ENCODE measurements at regions not wholly inside any gene's neighbourhood (a gene's known extent, or its start where the extent isn't known, plus 50 kb on each side); places are given as distances from the start of the nearest gene placed in this dataset.
"Not testable (repeated sequence)": the region's sequence is repeated elsewhere in the genome, so short reads cannot be mapped to it uniquely, and the experiment has no call there.

- DNase-seq (no peak), ATAC-seq (no peak)
- Histone ChIP-seq H3K36me3 (no peaks in the 10 kb centered on the region), H3K4me1 (no peaks in the 10 kb centered on the region), H3K27ac (no peak overlapping the region), H3K4me3 (no peak overlapping the region), H3K27me3 (no peaks in the 10 kb centered on the region), H3K9me3 (no peaks in the 10 kb centered on the region)
- TF ChIP-seq, protein P1, sequence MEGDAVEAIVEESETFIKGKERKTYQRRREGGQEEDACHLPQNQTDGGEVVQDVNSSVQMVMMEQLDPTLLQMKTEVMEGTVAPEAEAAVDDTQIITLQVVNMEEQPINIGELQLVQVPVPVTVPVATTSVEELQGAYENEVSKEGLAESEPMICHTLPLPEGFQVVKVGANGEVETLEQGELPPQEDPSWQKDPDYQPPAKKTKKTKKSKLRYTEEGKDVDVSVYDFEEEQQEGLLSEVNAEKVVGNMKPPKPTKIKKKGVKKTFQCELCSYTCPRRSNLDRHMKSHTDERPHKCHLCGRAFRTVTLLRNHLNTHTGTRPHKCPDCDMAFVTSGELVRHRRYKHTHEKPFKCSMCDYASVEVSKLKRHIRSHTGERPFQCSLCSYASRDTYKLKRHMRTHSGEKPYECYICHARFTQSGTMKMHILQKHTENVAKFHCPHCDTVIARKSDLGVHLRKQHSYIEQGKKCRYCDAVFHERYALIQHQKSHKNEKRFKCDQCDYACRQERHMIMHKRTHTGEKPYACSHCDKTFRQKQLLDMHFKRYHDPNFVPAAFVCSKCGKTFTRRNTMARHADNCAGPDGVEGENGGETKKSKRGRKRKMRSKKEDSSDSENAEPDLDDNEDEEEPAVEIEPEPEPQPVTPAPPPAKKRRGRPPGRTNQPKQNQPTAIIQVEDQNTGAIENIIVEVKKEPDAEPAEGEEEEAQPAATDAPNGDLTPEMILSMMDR (IDR thresholded peaks at IDR 0.05): no peak
- intact Hi-C loops (cut with DNase I): no loop called here
Measured at GRCh38 chr3:20524328-20524727, 338.3 kb upstream of the SGO1 start.

DNA sequence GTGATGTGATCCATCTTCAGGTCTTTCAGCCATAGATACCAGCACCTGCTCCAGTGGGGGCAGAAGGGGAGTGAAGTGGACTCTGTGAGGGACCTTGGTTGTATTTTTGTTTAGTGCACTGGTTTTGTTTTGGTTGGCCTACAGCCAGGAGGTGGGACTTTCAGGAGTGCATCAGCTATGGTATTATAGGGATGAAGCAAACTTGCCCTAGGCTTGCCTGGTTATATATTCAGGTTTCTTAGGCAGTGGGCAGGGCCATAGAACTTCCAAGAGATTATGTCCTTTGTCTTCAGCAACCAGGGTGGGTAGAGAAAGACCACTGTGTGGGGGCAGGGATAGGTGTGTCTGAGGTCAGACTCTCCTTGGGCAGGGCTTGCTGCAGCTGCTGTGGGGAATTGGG is 337.3 kb upstream of the SGO1 start:
- intact Hi-C loops (cut with DNase I): no loop called here
- Histone ChIP-seq H3K4me1 (no peaks in the 10 kb centered on the region), H3K27me3 (no peaks in the 10 kb centered on the region), H3K36me3 (no peaks in the 10 kb centered on the region), H3K9me3 (no peaks in the 10 kb centered on the region), H3K4me3 (no peak overlapping the region), H3K27ac (no peak overlapping the region)
- ATAC-seq (no peak), DNase-seq (no peak)
- TF ChIP-seq, protein P1 (IDR thresholded peaks at IDR 0.05): no peak

GRCh38 chr3:20517316-20517715 is 331.3 kb upstream of the SGO1 start:
- H3K9me3 ChIP-seq; H3K27me3 ChIP-seq; intact Hi-C loops (cut with DNase I); H3K27ac ChIP-seq; ATAC-seq; H3K4me1 ChIP-seq; H3K36me3 ChIP-seq; H3K4me3 ChIP-seq; DNase-seq: not testable (repeated sequence)

GRCh38 chr3:20516311-20516710 is 330.3 kb upstream of the SGO1 start:
- intact Hi-C loops (cut with DNase I): no loop called here
- no peak overlapping the region for H3K27ac ChIP-seq
- H3K36me3 ChIP-seq: no peaks in the 10 kb centered on the region
- H3K27me3 ChIP-seq: no peaks in the 10 kb centered on the region
- H3K9me3 ChIP-seq: no peaks in the 10 kb centered on the region
- no peak overlapping the region for H3K4me3 ChIP-seq
- no peak for ATAC-seq
- H3K4me1 ChIP-seq: no peaks in the 10 kb centered on the region
- no peak for DNase-seq
- TF ChIP-seq, protein P1 (IDR thresholded peaks at IDR 0.05): no peak

DNA sequence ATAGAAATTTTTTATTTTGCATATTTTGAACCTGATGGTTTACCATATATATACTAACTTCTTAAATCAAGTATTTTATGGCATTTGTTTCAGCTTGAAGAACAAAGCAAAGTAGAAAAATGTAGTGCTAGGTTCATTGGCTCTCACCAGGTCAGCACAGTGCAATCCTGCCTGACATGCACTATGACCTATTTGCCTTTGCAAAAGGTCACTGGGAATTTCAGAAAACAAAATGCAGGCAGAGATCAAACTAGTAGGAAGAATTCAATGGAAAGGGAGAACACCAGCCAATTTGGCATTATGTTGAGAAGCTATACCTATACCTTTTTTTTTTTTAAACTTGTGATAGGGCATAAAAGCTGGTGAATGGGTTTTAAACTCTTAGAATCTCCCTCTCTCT is 329.8 kb upstream of the SGO1 start:
- no peaks in the 10 kb centered on the region for H3K27me3 ChIP-seq
- no peak overlapping the region for H3K27ac ChIP-seq
- H3K9me3 ChIP-seq: no peaks in the 10 kb centered on the region
- H3K36me3 ChIP-seq: no peaks in the 10 kb centered on the region
- no peak for ATAC-seq
- no peak for DNase-seq
- H3K4me1 ChIP-seq: no peaks in the 10 kb centered on the region
- no peak overlapping the region for H3K4me3 ChIP-seq
- intact Hi-C loops (cut with DNase I): no loop called here
- TF ChIP-seq, protein P1 (IDR thresholded peaks at IDR 0.05): no peak

DNA sequence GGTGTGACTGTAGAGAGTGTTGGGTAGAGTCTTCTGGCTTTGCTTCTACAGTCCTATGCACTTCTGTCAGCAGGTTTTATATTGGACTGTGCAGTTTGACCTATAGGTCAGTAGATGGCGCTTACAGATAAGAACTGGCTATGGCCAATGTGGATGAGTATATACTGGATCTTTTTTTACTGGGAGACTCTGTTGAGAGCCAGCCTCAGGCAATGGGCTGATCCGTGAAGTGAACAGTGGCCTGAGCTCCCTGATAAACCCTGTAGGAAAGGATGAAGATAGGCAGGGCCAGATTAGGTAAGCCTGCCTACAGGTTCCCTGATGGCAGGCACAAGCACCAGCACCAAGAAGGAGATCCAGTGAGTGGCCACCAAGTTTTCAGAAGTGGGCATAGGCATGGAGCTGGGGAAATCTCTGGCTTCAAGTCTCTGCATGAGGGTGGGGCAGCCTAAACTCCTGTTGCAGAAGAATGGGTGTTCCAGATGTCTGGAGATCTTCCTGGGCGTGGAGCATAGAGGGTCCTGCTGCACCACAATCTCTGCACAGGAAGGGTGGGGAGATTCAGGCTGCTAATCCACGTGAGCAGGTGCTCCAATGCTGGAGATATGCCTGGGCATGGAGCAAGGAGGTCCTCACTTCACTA is 326.0 kb upstream of the SGO1 start:
- TF ChIP-seq, protein P1 (IDR thresholded peaks at IDR 0.05): peak; percentile 39 to 48
- Histone ChIP-seq H3K36me3 (no peaks in the 10 kb centered on the region), H3K27ac (no peak overlapping the region), H3K9me3 (no peaks in the 10 kb centered on the region), H3K4me1 (no peaks in the 10 kb centered on the region), H3K27me3 (no peaks in the 10 kb centered on the region), H3K4me3 (no peak overlapping the region)
- DNase-seq: peak in 2 of 4 donors; percentile 36 to 49
- ATAC-seq: peak; percentile 99
- intact Hi-C loops (cut with DNase I): no loop called here

Data from left lung (tissue), 4 donors.